GM18870 (cell line): ENCODE measurements at regions not wholly inside any gene's neighbourhood (a gene's known extent, or its start where the extent isn't known, plus 50 kb on each side); places are given as distances from the start of the nearest gene placed in this dataset.
"Not testable (repeated sequence)": the region's sequence is repeated elsewhere in the genome, so short reads cannot be mapped to it uniquely, and the experiment has no call there.

ENCODE experiments used
- ATAC-seq: cut with Tn5 transposase; IDR thresholded peaks from one replicate; pipeline ENCODE4 v1.9.1; 2021; ENCODE audit warnings: moderate library complexity; ENCODE audit not compliant: unreplicated experiment

- no peak for ATAC-seq
These were observed 91.9 kb upstream of the BCL2L14 start for GRCh38 chr12:11978726-11979384.

GRCh38 chr12:11980115-11980514 is 90.6 kb upstream of the BCL2L14 start:
- ATAC-seq: no peak

DNA sequence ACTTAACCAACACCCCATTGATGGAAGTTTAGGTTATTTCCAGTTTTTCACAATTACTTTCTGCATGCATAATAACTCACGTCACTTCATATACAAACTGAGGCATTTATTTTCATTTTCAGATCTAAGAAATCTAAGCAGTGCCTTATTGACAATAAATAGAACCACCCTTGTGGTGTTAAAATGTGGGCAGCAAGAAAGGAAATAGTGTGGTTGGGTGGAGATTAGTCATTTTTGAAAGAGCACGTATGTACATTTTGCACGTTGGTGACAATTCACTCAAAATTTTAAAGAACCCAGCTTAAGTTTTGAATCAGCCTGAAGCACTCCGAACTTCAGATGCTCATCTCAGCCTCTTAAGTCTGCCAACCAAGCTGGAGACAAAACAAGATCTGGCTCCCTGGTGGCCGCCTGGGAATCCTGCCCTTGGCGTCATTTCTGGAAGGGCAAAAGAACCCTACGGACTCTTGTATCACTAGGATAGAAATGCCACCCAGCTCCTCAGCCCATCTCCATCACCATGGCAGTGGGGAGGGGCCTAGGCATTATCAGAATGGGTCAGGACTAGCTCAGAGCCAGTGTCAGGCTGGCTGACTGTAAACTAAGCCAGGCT is 89.5 kb upstream of the BCL2L14 start:
- ATAC-seq: peak; percentile 91

DNA sequence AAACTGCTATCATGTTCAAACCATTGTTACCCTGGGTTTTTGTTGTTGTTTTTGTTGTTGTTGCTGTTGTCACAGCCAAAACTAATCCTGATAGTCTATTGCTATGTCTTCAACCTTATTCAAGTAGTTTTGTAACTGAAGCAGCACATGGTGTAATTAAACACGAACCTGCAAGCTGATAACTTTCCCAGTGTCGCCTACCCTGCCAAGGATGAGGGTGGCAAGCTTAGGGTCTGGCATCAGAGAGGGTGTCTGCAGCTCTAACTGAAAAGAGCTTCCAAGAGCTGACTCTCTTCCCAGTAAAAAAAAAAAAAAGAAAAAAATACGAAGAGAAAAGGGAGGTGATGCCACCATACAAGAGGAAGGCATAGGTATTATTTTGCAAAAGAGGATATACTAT is 86.3 kb upstream of the BCL2L14 start:
- ATAC-seq: no peak

DNA sequence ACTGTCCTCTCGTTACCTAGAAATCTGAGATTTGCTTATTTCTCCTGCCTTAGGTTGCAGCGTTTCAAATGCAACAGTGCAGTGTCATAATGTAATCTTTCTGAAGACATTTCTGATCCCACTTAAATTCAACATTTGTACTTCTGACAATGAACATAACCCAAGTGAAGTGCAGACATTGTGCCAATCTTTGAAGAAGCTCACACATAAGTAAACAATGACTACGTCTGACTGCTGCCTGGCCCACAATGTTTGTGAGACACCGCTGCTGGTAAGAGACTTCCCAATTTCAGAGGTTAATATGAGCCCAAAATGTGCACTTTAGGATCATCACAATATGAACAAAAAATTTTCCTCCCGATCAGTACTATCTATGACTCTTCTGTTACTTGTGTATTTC is 84.6 kb upstream of the BCL2L14 start:
- ATAC-seq: no peak

- ATAC-seq: no peak
These were observed 82.8 kb upstream of the BCL2L14 start for GRCh38 chr12:11987901-11988300.

DNA sequence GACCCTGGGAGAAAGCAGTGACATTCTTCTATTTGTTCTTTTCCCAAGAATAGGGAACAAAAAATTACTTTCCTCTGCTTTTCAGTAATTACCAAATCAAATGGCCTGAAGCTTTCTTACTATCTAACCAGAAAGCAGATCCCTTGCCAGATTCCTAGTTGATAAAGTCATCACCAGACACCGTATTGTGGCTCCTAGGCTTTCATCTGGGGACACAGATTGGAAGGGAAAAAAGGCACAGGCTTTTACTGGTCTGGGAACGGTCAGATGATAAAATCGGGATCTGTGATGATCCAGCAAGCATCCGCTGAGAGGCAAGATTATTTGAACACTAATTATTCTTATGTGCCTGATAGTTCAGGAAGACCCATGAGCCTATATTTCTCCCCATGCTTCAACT is 79.1 kb upstream of the BCL2L14 start:
- ATAC-seq: no peak

DNA sequence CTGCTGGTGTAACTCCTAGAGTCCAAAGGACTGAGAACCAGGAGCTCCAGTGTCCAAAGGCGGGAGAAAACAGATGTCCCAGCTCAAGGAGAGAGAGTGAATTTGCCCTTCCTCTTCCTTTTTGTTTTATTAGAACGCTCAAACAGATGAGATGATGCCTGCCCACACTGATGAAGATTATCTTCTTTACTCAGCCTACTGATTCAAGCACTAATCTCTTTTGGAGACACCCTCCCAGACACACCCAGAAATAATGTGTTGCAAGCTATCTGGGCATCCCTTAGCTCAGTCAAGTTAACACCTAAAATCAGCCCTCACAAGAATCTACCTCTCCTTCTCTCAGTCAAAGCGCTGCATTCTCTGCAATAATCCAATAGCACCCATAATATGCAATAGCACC is 78.2 kb upstream of the BCL2L14 start:
- no peak for ATAC-seq

DNA sequence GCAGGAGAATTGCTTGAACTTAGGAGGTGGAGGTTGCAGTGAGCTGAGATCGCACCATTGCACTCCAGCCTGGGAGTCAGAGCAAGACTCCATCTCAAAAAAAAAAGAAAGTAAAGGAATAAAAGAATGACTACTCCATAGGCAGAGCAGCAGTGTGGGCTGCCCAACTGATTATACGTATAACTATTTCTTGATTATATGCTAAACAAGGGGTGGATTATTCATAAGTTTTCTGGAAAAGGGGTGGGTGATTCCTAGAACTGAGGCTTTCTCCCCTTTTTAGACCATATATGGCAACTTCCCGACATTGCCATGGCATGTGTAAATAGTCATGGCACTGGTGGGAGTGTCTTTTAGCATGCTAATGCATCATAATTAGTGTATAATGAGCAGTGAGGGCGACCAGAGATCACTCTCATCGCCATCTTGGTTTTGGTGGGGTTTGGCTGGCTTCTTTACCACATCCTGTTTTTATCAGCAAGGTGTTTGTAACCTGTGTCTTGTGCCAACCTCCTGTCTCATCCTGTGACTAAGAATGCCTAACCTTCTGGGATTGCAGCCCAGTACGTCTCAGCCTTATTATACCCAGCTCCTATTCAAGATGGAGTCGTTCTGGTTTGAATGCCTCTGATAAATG is 72.3 kb upstream of the BCL2L14 start:
- ATAC-seq: not testable (repeated sequence)

DNA sequence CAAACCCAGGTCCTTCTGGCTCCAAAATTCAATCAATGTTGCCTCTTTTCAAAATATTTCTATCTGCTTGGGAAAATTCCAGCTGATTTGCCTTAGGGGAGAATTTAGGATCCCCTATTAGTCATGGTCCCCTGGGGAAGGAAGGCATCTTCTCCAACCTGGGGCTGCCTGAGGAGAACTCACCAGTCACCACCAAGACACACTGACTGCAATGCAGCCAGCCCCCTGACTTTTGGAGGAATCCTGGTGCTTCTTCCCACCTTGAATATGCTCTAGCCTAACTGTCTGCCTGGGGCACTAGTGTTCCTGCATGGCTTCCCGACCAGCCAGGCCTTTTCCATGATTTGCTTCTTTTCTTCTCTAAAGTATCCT is 71.8 kb upstream of the BCL2L14 start:
- no peak for ATAC-seq

DNA sequence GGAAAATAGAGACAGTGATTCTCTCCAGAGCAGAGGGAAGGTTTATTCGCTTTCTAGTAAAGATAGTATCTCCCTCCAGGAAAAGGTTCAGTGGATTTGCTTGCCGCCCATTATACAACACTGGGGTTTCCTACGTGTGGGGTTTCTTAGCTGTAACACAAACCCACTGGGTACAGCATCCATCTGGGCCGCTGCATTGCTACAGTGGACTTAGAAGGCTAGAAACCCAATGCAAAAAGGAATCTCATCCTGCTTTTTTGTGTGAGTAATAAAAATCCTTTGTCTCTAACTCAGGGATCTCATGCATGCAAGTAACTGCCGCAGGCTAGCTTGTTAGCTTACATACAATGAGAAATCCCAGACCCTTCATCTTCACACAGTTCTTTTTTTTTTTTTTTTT is 67.1 kb upstream of the BCL2L14 start:
- no peak for ATAC-seq

GRCh38 chr12:12004524-12004923 is 66.2 kb upstream of the BCL2L14 start:
- no peak for ATAC-seq

GRCh38 chr12:12007001-12007712 is 63.6 kb upstream of the BCL2L14 start:
- ATAC-seq: no peak

- ATAC-seq: no peak
These were observed 63.0 kb upstream of the BCL2L14 start for GRCh38 chr12:12007713-12008231.

DNA sequence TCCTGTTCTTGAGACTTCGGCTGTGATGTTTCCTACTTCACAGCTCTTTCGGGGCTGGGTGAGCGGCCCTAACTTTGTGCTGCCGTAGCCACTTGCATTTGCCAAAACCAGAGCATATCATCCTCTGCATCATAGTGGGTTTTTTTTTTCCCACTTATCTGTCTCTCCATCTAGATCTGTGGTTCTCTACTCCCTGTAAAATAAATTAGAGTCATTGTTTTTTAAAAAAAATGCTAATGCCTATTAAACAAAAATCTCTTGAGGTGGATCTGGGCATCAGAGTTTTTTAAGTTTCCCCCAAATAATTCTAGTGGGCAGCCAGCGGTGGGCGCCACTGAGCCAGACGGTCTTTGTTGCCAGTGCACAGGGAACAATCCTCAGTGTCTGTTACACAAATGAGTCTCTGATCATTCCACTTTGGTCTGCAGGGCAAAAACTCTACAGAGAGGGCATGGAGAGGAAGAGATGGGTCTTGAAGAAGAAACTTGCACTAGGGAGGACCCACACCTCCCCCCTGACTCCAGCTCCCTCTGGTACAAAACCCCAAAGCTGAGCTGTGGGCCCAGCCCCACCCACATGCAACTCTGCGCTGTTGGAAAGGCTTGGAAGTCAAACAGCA is 62.4 kb upstream of the BCL2L14 start:
- ATAC-seq: no peak

- ATAC-seq: peak; percentile 56
These were observed 61.7 kb upstream of the BCL2L14 start for GRCh38 chr12:12008931-12009611.

- not testable (repeated sequence) for ATAC-seq
These were observed 60.9 kb upstream of the BCL2L14 start for GRCh38 chr12:12009749-12010276.

DNA sequence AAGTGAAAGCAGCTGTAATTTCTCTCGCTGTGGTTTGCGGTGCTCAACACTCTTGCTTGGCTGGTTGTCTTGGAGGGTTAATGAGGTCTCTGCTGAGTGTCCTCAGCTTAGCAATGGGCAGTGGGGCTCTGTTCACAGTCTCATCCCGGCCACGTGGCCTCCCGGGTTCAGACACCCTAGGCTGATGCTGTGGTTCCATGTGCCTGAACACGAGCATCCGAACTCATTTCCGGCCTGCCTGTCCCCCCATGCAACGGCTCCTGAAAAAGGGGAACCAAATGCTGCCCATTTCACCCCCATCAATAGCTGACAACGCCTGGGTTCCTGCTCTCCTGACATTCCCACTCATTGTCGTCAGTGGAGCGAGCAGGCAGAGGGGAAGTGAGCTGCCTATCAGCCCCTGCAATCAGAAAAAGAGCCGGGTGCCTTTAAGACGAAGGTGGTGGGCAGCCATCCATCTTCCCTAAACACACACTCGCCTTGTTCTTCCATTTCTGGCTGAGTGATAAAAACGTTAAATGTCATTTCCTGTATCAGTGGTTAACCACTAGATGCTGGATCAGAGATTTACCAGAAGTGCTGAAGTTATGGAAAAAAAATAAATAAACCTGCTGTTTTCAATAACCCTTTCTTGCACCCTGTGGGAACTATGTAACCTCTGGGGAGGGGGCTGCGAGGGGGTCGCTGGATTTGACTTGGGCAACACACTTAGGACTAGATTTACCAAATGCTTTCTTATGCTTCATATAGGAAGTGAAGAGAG is 60.3 kb upstream of the BCL2L14 start:
- peak; percentile 48 for ATAC-seq

DNA sequence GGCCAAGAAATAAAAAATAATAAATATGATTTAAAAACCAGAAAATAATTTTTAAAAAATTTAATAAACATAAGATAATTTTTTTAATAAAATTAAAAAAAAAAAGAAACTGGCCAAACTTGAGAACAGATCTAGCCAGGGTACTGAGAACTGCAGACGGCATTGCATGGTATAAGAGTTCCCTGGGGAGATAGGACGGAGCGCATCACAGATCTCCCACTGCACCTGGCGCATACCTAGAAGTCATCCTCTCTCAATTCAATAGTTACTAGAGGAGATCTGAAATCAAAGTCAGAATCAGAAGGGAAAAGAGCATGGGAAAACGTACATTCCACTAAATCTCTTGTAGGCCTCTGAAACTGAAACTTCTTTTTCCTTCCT is 58.9 kb upstream of the BCL2L14 start:
- ATAC-seq: no peak
